DND-41 (cell line): ENCODE measurements at regions not wholly inside any gene's neighbourhood (a gene's known extent, or its start where the extent isn't known, plus 50 kb on each side); places are given as distances from the start of the nearest gene placed in this dataset.

Source experiments
- CTCF ChIP-seq: IDR thresholded peaks from 2 replicates; pipeline ENCODE4 v1.5.1; 2012; ENCODE audit warnings: borderline replicate concordance, low read length, moderate library complexity, mild to moderate bottlenecking; ENCODE audit not compliant: poor library complexity, severe bottlenecking; ENCODE audit errors: extremely low read depth
- EZH2 ChIP-seq: IDR thresholded peaks from 3 replicates; pipeline ENCODE4 v1.6.1; 2012; ENCODE audit warnings: borderline replicate concordance, low read depth, mild to moderate bottlenecking, moderate library complexity, low read length, inconsistent platforms; ENCODE audit not compliant: severe bottlenecking

- TF ChIP-seq CTCF (no peak), EZH2 (no peak)
Observed at GRCh38 chr2:56483081-56483480, 299.3 kb downstream of the CCDC85A start.
